ENCODE measurements at regions not wholly inside any gene's neighbourhood (a gene's known extent, or its start where the extent isn't known, plus 50 kb on each side); places are given as distances from the start of the nearest gene placed in this dataset.

GRCh38 chr5:13611604-13612003 lies 332.9 kb downstream of the DNAH5 start:
- TF ChIP-seq MYC (IDR thresholded peaks at IDR 0.05; ENCODE audit: low read depth, low read length), result no peak
- TF ChIP-seq, protein P1, sequence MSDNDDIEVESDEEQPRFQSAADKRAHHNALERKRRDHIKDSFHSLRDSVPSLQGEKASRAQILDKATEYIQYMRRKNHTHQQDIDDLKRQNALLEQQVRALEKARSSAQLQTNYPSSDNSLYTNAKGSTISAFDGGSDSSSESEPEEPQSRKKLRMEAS (IDR thresholded peaks at IDR 0.05; ENCODE audit: low read depth, low read length), result no peak
